ENCODE measurements at regions not wholly inside any gene's neighbourhood (a gene's known extent, or its start where the extent isn't known, plus 50 kb on each side); places are given as distances from the start of the nearest gene placed in this dataset.

DNA sequence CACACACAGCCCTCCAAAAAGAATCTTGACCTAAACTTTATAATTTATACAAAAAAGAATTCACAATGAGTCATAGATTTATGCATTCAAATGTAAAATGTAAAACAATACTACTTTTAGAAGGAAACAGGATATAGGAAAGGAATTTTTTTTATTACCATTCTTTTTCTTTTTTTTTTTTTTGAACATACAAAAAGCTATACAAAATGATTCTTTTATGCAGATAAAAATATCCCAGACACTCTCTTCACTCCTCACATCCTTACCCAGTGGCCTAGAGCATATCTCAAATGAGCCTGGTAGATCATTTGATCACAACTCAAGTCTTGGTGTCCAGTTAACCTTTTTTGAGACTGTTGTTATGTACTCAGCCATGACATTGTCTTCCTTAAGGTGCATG is 307.3 kb upstream of the KLF3 start:
- no peak for DNase-seq (ENCODE audit: low read depth)
- TF ChIP-seq, protein P1, sequence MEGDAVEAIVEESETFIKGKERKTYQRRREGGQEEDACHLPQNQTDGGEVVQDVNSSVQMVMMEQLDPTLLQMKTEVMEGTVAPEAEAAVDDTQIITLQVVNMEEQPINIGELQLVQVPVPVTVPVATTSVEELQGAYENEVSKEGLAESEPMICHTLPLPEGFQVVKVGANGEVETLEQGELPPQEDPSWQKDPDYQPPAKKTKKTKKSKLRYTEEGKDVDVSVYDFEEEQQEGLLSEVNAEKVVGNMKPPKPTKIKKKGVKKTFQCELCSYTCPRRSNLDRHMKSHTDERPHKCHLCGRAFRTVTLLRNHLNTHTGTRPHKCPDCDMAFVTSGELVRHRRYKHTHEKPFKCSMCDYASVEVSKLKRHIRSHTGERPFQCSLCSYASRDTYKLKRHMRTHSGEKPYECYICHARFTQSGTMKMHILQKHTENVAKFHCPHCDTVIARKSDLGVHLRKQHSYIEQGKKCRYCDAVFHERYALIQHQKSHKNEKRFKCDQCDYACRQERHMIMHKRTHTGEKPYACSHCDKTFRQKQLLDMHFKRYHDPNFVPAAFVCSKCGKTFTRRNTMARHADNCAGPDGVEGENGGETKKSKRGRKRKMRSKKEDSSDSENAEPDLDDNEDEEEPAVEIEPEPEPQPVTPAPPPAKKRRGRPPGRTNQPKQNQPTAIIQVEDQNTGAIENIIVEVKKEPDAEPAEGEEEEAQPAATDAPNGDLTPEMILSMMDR (IDR thresholded peaks at IDR 0.05; ENCODE audit: insufficient read depth, low read depth, low read length, missing control alignments) = no peak

DNA sequence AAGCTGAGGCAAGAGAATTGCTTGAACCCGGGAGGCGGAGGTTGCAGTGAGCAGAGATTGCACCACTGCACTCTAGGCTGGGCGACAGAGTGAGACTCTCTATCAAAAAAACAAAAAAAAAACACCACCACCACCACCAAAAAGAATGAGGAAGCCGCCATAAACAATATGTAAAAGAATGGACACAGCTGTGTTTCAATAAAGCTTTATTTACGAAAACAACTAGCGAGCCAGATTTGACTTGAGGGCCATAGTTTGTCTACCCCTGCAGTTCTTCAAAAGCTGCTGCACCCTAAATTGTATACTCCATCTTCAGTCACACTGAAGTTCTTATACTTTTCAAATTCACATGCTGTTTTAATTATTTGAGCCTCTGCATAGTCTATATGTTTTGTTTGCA is 306.5 kb upstream of the KLF3 start:
- DNase-seq (ENCODE audit: low read depth) = no peak
- TF ChIP-seq, protein P1 (IDR thresholded peaks at IDR 0.05; ENCODE audit: insufficient read depth, low read depth, low read length, missing control alignments) = no peak
- H3K4me3 ChIP-seq (ENCODE audit: low read depth, low read length) = no peak overlapping the region

More for the DNA sequence above, 307.3 kb upstream of the KLF3 start:
- no peak overlapping the region for H3K4me3 ChIP-seq (ENCODE audit: low read depth, low read length)

DNA sequence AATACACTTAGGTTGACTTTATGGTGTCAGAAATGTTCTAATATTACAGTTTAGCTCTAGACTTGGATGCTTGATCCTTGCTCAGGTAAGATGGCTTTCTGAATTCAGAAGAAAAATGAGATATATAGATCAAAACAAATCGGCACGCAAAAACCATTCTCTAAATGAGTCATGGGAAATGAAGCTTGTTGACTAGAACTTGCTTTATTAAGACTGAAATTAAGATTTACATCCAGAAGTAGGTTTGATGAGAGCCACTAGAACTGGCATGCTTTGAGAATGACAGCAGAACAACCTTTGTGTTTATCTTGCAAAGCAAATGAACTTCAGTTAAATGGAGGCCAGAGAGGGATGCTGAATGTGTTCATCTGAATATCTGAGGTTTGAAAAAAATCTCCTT is 304.9 kb upstream of the KLF3 start:
- TF ChIP-seq, protein P1 (IDR thresholded peaks at IDR 0.05; ENCODE audit: insufficient read depth, low read depth, low read length, missing control alignments) = no peak
- H3K4me3 ChIP-seq (ENCODE audit: low read depth, low read length) = no peak overlapping the region
- peak; percentile 5 for DNase-seq (ENCODE audit: low read depth)

DNA sequence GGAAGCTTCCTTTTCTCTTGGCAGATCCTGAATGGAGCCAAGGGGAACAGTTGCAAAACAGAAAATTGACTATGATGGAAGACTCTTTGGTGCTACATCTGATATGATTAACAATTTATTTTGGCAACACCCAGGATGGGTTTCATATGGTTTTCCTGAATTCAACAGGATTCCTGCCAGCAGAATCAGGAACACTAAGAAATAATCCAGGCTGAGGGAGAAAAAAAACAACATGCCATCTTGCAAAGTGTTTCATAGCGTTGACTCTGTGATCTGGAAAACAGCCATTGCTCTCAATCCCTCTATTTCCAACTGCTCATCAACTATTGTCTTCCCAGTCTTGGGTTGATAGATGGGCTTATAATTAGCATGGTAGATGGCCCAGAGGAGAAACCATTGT is 303.8 kb upstream of the KLF3 start:
- TF ChIP-seq, protein P1 (IDR thresholded peaks at IDR 0.05; ENCODE audit: insufficient read depth, low read depth, low read length, missing control alignments) = no peak
- no peak overlapping the region for H3K4me3 ChIP-seq (ENCODE audit: low read depth, low read length)
- no peak for DNase-seq (ENCODE audit: low read depth)

- H3K4me3 ChIP-seq (ENCODE audit: low read depth, low read length) = no peak overlapping the region
- TF ChIP-seq, protein P1 (IDR thresholded peaks at IDR 0.05; ENCODE audit: insufficient read depth, low read depth, low read length, missing control alignments) = no peak
- no peak for DNase-seq (ENCODE audit: low read depth)
These were observed 299.5 kb upstream of the KLF3 start for GRCh38 chr4:38364383-38364963.

DNA sequence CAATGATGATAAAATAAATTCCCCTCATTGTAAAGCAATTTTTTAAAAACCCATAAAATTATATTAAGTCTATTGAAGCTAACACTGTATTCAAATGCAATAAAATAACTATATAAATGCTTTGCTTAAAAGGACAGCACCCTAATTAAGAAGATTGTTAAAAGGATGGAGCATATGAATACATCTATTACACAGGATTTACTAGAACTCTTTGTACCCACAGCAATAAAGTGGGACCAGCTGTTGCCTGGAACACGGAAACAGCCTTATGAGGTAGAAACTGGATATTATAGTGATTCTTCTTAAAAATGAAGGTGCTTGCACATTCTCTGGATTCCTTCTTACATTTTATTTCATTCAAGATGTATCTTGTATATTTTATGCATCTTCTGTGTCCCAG is 298.7 kb upstream of the KLF3 start:
- no peak for DNase-seq (ENCODE audit: low read depth)
- TF ChIP-seq, protein P1 (IDR thresholded peaks at IDR 0.05; ENCODE audit: insufficient read depth, low read depth, low read length, missing control alignments) = no peak
- H3K4me3 ChIP-seq (ENCODE audit: low read depth, low read length) = no peak overlapping the region

GRCh38 chr4:38365748-38366310 is 298.2 kb upstream of the KLF3 start:
- TF ChIP-seq, protein P1 (IDR thresholded peaks at IDR 0.05; ENCODE audit: insufficient read depth, low read depth, low read length, missing control alignments) = no peak
- no peak for DNase-seq (ENCODE audit: low read depth)
- H3K4me3 ChIP-seq (ENCODE audit: low read depth, low read length) = no peak overlapping the region
